ENCODE measurements at regions not wholly inside any gene's neighbourhood (a gene's known extent, or its start where the extent isn't known, plus 50 kb on each side); places are given as distances from the start of the nearest gene placed in this dataset.

- Histone ChIP-seq H3K4ac (replicated peaks; ENCODE audit: insufficient read length, low read depth, low read length) (no peak overlapping the region), H3K9me3 (ENCODE audit: insufficient read depth in 2 of 2, low read depth in 1 of 2, low read length in 1 of 2) (no peaks in the 10 kb centered on the region), H3K4me1 (replicated peaks in 1 of 4; ENCODE audit: control insufficient read depth in 3 of 4, insufficient read depth in 4 of 4, low read length in 3 of 4) (0 out of 7 replicates have a peak, but pooled peaks cover 0 to 2% (median 0%) of the 10 kb centered on the region in 4 experiments), H4K20me1 (replicated peaks in 1 of 2; ENCODE audit: control insufficient read depth in 1 of 2, insufficient read depth in 2 of 2, low read length in 2 of 2) (no peaks in the 10 kb centered on the region), H2BK5ac (ENCODE audit: low read depth, low read length) (no peak overlapping the region), H3K27ac (ENCODE audit: low read depth, low read length) (no peak overlapping the region), H3K27me3 (replicated peaks in 1 of 4; ENCODE audit: control insufficient read depth in 3 of 4, extremely low read depth in 1 of 4, insufficient read depth in 3 of 4, low read length in 3 of 4) (peaks cover 0 to 1% (median 0%) of the 10 kb centered on the region in 4 experiments; a peak in 2 of 7 replicates), H3K4me3 (ENCODE audit: extremely low read depth in 1 of 4, insufficient read depth in 2 of 4, low read depth in 3 of 4, low read length in 4 of 4) (no peak overlapping the region), H4K8ac (ENCODE audit: extremely low read depth, insufficient read depth, low read length) (no peak overlapping the region), H2BK12ac (ENCODE audit: low read depth, low read length) (no peak overlapping the region), H4K91ac (replicated peaks; ENCODE audit: insufficient read length, low read length) (no peak overlapping the region), H2BK20ac (ENCODE audit: low read length) (peak overlapping the region; percentile 26; the same call in 1 of the 2 replicates), H3K18ac (ENCODE audit: extremely low read depth, low read length) (no peak overlapping the region), H3K23ac (ENCODE audit: insufficient read length) (no peak overlapping the region), H2AFZ (ENCODE audit: low read length) (no peak overlapping the region), H2BK120ac (replicated peaks; ENCODE audit: low read depth, low read length) (no peak overlapping the region), H3K56ac (replicated peaks; ENCODE audit: insufficient read length, low read depth, low read length) (no peak overlapping the region), H3K79me1 (ENCODE audit: low read depth, low read length) (no peaks in the 10 kb centered on the region), H3K9ac (replicated peaks in 1 of 4; ENCODE audit: extremely low read depth in 1 of 4, low read depth in 3 of 4, low read length in 3 of 4) (no peak overlapping the region), H2AK5ac (ENCODE audit: low read depth, low read length) (no peak overlapping the region), H3K36me3 (ENCODE audit: control insufficient read depth in 2 of 4, insufficient read depth in 4 of 4, low read length in 3 of 4) (no peaks in the 10 kb centered on the region), H3K79me2 (ENCODE audit: control insufficient read depth in 1 of 2, insufficient read depth in 2 of 2, low read length in 2 of 2) (no peaks in the 10 kb centered on the region), H2BK15ac (ENCODE audit: low read length) (no peak overlapping the region), H3K23me2 (ENCODE audit: low read depth, low read length) (peaks cover 2% of the 10 kb centered on the region; the same call in 1 of the 2 replicates), H3K4me2 (ENCODE audit: insufficient read depth in 1 of 2, low read depth in 2 of 2, low read length in 2 of 2) (no peak overlapping the region), H4K5ac (ENCODE audit: insufficient read length, low read depth, low read length) (no peak overlapping the region), H3K14ac (ENCODE audit: insufficient read length) (no peak overlapping the region)
- TF ChIP-seq SP2 (IDR thresholded peaks at IDR 0.05; ENCODE audit: low read length) (no peak), SP1 (IDR thresholded peaks at IDR 0.05; ENCODE audit: low read depth, low read length) (no peak), BACH1 (IDR thresholded peaks at IDR 0.05; ENCODE audit: low read length) (no peak), FOSL1 (IDR thresholded peaks at IDR 0.05; ENCODE audit: insufficient read depth, low read depth, low read length) (no peak), YY1 (IDR thresholded peaks at IDR 0.05; ENCODE audit: low read depth, low read length) (no peak), CTBP2 (IDR thresholded peaks at IDR 0.05; ENCODE audit: borderline replicate concordance, insufficient read depth, insufficient read length, low read length) (no peak)
- ChIA-PET POLR2A (ENCODE audit: partially characterized antibody) (no interaction called here), CTCF (ENCODE audit: partially characterized antibody) (interaction anchor here (0.7 to 1.7 kb wide), 2 partner anchors 10 to 16 kb away, joined by 3 to 4 read pairs; no protein-coding TSS in a partner anchor)
- 100% methylated on average over 2 of the region's 2 CpGs; no CpG with 5 or more reads in 1 of the 2 experiments for WGBS, 2 experiments (ENCODE audit: extremely low coverage in 1 of 2, insufficient coverage in 1 of 2, insufficient read length in 1 of 2, insufficient replicate concordance in 2 of 2, low coverage in 1 of 2, low lambda C conversion rate in 2 of 2, missing lambda C conversion rate in 1 of 2)
- DNase-seq (ENCODE audit: low read depth in 1 of 2, low spot score in 2 of 2) (no peak), FAIRE-seq (no peak)
Measured at GRCh38 chr4:148849581-148849980, 407.4 kb upstream of the NR3C2 start.

Data from H1 (cell line).